Body of pancreas (tissue), 4 donors: ENCODE measurements at regions not wholly inside any gene's neighbourhood (a gene's known extent, or its start where the extent isn't known, plus 50 kb on each side); places are given as distances from the start of the nearest gene placed in this dataset.

ENCODE experiments used
- POLR2A ChIP-seq, 3 donors: fragments of 450-650 bp; IDR thresholded peaks; one replicate each; pipeline ENCODE4 v1.6.1; 2016; ENCODE audit warnings: antibody characterized with exemption in 3 of 3, mild to moderate bottlenecking in 2 of 3
- TF ChIP-seq, protein P1 (sequence below), 7 experiments: fragments of 450-650 bp in 4 of 7; fragments of 200-600 bp in 3 of 7; sonication (generic) in 3 of 7; IDR thresholded peaks; one replicate each; pipeline ENCODE4 v1.5.1; 2016 to 2019; ENCODE audit warnings: antibody characterized with exemption in 7 of 7

DNA sequence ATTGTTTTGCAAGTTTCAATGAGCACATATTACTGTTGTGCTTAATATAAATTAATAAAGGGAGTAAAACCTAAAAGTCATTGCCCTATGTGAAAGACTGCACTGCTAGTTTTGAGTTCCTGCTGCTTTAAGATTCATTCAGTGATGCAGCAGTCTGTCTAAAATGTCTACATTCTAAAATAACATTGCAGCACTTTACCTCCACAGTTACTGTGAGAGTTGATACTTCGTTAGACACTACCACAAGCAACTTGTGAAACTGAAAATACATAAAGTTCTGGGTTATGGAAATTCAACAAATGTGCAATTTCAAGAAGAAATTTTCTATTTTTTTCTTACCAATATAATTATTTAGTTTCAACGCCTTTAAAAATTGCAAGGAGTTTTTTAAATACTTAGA is 1175.2 kb upstream of the DIAPH2 start:
- TF ChIP-seq, protein P1, sequence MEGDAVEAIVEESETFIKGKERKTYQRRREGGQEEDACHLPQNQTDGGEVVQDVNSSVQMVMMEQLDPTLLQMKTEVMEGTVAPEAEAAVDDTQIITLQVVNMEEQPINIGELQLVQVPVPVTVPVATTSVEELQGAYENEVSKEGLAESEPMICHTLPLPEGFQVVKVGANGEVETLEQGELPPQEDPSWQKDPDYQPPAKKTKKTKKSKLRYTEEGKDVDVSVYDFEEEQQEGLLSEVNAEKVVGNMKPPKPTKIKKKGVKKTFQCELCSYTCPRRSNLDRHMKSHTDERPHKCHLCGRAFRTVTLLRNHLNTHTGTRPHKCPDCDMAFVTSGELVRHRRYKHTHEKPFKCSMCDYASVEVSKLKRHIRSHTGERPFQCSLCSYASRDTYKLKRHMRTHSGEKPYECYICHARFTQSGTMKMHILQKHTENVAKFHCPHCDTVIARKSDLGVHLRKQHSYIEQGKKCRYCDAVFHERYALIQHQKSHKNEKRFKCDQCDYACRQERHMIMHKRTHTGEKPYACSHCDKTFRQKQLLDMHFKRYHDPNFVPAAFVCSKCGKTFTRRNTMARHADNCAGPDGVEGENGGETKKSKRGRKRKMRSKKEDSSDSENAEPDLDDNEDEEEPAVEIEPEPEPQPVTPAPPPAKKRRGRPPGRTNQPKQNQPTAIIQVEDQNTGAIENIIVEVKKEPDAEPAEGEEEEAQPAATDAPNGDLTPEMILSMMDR (IDR thresholded peaks at IDR 0.05), result no peak
- no peak for TF ChIP-seq POLR2A (IDR thresholded peaks at IDR 0.05)
